ENCODE measurements at regions not wholly inside any gene's neighbourhood (a gene's known extent, or its start where the extent isn't known, plus 50 kb on each side); places are given as distances from the start of the nearest gene placed in this dataset.
A peak's percentile ranks its signal among the peaks of the same experiment; 100 is the strongest.

GRCh38 chr9:87152256-87152655, 204.9 kb upstream of the GAS1 start:
- DNase-seq: peak in 1 of 51 donors; percentile 13

GRCh38 chr9:87156247-87156646, 208.9 kb upstream of the GAS1 start:
- DNase-seq: no peak

DNA sequence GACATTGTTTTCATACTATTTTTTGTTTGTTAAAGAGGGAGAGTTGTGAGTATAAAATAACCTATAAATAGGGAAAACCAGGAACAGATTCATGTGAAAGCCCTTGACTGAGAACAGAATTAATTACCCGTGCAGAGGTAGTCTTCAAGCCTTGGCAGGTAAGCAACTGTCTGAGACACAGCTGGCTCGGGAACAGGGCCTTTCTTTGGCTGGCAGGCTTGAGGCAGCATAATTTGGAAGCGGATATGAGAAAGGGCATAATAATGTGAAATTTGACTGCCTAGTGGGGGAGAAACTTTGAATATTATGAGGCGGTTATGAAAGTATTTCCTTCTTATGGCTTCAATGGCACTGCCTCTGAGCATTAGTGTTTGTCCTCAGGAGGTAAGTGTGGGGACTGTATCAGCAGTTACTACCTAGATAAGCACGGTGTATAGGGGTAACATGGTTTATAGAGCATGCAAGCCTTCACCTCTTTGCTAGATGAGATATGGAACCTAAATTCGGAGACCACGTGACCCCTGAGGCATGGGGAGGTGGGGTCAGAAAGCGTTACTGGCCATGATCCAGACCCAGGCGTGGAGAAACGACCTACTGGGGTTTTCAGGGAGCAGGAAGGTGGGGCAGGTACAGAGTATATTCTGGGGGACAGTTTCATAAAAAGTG, 210.2 kb upstream of the GAS1 start:
- DNase-seq: no peak

GRCh38 chr9:87158765-87159164, 211.5 kb upstream of the GAS1 start:
- no peak for DNase-seq

DNA sequence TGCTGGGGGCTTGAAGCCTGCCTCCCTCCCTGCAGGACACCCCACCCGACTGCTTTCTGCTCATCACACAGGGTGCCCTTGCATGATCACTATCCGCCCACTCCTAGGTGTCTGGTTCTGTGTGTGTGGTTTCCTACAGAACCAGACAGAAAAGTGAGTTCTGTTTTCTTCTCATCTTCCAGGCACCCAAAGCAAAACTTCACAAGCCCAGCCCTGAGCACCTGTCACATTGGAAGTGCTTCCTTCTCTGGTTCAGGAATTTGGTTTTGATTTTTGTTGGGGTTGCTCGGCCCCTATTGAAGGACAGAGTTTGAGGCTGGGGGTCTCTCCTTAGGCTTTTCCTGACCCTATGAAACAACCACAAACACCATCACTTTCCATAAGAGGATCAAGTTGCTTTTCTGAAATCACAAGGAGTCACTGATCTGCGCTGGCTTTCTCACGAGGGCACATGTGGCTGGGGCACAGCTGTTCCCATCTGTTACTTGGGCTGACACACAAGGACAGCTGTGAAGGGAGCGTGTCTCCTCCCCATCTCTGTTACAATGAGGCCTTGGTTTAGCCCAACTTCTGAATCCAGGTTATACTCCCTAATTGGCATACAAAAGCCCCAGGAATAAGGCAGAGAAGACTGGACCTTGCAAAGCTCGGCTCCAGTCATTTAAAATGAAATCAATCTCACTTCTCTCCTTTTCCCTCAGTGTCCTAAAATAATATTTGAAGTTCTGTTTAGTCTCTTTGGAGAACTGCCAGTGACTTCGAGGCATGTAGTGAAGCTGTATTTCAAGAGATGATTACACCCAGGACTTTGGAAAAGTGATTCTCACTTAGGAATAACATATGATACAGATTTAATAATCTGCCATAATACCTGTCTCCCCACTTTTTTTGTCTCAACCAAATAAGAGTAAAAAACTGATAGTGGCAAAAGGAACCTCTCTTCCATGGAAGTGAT, 213.1 kb upstream of the GAS1 start:
- no peak for DNase-seq

DNA sequence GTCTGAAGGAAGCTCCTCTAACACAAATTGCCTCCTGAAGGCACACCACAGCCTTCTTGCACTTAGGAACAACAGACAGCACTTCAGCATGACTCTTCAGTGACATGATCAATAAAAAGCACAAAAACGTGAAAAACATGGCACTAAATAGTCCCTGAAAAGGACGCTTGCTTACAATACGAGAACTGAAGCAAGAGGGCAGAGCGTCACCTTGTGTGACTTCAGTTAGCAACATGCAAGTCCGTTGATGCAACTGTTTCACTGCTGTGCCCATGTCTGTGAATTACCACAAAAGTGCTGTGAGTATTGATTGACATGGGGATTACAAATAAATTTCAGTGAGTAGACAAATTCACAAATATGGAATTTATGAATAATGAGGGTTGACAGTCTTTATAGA, 219.9 kb upstream of the GAS1 start:
- DNase-seq: no peak

DNA sequence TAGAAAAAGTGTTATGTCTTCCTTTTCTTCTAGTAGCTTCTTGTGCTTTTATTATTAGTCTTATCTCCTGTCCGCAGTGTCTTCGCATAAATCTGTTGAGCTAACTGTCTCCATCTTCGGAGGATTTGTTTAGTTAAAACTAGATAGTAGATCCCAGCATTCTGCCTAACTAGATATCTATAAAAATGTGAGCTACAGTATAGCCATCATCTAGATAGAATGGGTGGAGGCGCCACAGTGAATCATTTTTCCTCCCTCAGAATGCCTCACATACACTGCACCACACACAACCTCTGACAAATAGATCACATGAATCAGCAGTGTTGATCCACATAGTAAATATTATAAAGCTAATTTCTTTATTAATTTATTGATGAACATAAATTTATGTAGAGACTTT, 220.3 kb upstream of the GAS1 start:
- no peak for DNase-seq

- DNase-seq: no peak
Observed at GRCh38 chr9:87178302-87178701, 231.0 kb upstream of the GAS1 start.

DNA sequence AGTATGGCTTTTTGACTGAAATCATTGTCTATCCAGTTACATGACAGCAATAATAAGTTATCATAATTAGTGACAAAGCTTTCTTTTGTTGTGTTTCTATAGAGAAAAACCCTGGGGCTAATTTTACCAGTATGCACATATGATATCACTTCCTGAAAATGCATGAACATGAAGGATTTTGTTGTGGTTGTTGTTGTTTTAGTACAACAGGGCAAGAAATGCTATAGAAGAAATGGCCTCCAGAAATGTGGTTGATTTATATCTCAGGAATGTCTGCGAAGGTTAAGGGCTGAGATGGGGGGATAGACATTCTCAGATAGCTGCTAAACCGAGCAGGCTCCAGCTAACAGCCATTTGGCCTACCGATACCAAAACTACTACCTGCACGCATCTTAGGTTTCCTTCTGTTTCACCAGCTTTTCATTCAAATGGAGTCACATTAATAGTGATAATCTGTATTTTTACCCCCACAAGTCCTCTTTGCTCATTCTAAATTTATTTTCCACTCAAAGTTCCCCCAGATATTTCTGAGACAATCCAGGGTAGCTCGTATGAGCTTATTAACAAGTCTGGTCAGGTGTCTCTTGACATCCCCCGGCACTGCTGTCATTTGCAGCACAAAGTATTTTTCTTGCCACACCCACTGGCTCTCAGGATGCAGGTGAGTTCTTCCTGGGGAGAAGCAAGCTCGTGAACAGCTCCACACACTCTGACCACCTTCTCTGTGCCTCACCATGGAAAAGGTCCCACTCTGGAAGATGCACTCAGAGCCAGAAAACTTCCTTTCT, 232.4 kb upstream of the GAS1 start:
- DNase-seq: no peak

DNA sequence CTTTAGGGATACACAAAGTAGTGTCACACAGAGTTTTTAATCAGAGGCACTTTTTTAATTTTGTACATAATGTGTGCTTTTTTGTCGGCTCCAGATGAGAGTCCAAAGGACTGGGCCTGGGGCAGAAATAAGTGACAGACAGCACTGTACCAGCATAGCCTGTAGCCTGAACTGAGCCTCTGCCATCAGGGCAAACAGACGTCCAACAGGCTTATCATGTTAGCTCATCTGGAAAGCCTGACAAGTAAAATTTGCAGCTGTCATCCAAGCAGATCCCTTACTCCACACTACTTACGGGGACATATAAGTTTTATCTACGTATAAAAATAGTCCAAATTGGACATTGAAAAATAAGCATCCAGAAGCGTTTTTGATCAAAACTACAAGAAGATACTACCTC, 233.1 kb upstream of the GAS1 start:
- DNase-seq: no peak

DNA sequence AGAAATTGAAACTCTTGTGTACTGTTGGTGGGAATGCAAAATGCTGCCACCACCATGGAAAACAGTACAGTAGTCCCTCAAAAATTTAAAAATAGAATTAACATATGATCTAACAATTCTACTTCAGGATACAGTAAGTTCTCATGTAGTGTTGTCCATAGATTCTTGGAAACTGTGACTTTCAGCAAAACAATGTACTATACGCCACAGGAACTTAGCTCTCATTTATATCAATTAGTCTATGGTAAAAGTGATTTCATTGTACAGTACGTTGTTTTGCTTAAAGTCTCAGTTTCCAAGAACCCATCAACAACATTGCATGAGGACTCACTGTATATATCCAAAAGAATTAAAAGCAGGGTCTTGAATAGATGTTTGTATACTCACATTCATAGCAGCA, 233.5 kb upstream of the GAS1 start:
- no peak for DNase-seq

GRCh38 chr9:87181670-87182069, 234.4 kb upstream of the GAS1 start:
- DNase-seq: no peak

GRCh38 chr9:87184956-87185642, 237.8 kb upstream of the GAS1 start:
- DNase-seq: no peak

DNA sequence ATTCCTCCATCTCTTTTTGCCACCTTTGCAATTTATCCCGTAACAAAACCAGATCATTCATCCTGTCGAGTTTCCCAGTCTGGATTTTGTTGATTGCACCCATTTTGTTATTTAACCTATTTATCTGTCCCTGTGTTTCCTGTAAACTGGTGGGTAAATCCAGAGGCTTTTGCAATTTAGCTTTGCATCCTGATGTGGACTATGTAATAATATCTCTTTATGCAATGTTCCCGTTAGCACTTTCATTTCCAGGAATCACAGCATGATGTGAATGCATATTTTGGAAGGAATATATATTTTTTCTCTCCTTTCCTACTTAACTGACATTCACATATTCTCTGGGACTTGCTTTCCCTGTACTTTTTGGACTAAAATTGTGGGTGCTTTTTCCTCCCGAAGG, 240.3 kb upstream of the GAS1 start:
- no peak for DNase-seq

GRCh38 chr9:87189006-87189405, 241.7 kb upstream of the GAS1 start:
- no peak for DNase-seq

DNA sequence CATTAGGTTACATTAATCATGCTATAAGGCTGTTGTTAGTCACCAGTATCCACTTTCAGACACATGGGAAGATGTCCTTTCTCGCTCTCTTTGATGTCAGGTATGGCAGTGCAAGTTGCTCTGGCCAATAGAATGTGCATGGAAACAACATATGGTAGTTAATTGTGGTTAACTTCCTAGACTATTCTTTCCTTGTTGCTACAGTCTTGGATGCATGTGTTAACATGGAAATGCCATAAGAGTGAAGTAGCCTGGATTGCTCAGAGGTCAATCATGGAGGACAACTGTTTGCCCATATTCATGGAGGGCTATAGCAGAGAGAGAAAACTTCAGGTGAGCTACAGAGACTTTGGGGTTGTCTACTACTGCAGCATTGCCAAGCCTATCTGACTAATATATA, 245.8 kb upstream of the GAS1 start:
- DNase-seq: no peak

DNA sequence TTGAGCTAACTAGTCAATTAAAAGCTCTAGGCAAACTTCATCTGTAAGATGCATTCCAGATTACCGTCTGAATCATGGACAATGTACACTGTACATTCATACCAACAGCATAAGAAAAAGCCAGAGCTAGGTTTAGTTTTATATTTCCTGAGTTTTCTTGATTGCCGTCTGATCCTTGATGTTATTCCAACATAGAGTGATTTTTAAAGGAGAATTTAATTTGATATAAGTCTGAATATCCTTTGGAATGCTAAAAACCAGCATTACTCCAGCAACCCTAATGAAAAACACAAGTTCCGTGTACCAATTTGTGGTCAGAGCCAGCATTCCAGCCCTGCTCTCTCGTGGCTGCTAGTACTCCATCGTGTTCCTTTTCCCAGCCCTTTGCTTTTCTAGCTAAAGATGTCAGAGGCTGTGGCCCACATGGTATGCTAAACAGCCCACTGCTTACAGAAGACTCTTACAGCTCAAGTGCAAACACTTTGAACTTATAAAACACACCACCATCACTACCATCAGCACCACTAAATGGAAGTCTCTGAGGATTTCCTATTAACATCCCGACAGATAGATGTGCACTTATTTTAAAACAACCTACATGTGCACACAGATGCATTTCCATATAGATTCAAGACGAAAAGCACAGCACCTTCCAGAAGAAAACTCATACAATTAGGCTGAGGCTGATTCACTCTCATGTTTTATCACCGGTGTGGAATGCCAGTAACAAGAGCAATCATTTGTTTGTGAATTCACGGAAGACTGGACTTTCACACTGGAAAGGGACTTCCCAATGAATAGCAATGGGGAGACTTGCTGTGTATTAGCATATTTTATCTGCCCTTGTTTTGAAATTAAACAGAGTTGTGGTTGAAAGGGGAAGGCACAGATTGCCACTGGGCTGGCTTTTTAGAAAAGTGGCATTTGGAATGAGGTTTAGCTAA, 246.9 kb upstream of the GAS1 start:
- DNase-seq: no peak

DNA sequence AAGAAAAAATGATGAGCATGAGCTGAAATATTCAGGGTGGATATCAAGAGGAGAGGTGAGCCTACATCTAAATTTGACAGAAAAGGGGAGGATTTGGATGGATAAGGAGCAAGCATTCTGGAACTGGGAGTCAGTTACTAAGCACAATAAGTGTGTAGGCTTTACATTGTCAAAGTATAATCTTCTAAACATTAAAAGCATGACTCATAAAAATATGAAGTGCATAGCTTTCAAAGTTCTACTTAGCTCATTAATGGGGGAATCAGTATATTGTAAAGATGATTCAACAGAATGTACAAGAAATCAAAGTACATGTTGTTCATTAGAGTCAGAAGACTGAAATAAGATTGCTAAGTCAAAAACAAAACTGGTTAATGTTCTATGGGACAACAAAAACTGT, 248.0 kb upstream of the GAS1 start:
- DNase-seq: no peak

GRCh38 chr9:87197349-87198130, 250.2 kb upstream of the GAS1 start:
- no peak for DNase-seq

- no peak for DNase-seq
Observed at GRCh38 chr9:87198716-87199115, 251.4 kb upstream of the GAS1 start.
